ENCODE measurements at regions not wholly inside any gene's neighbourhood (a gene's known extent, or its start where the extent isn't known, plus 50 kb on each side); places are given as distances from the start of the nearest gene placed in this dataset.
"Not testable (repeated sequence)": the region's sequence is repeated elsewhere in the genome, so short reads cannot be mapped to it uniquely, and the experiment has no call there.

GRCh38 chr4:166153548-166153947 is 280.5 kb downstream of the TLL1 start:
- no peak for DNase-seq

GRCh38 chr4:166162327-166162726 is 289.3 kb downstream of the TLL1 start:
- DNase-seq = no peak

GRCh38 chr4:166165829-166166420 is 292.9 kb downstream of the TLL1 start:
- DNase-seq = no peak

- DNase-seq = no peak
Measured at GRCh38 chr4:166169111-166169510, 296.1 kb downstream of the TLL1 start.

GRCh38 chr4:166172619-166173018 is 299.6 kb downstream of the TLL1 start:
- no peak for DNase-seq

GRCh38 chr4:166174717-166175490 is 301.9 kb downstream of the TLL1 start:
- no peak for DNase-seq

GRCh38 chr4:166182145-166182544 is 309.1 kb downstream of the TLL1 start:
- DNase-seq = no peak

- DNase-seq = no peak
Measured at GRCh38 chr4:166195101-166195500, 322.1 kb downstream of the TLL1 start.

GRCh38 chr4:166197166-166197565 is 324.1 kb downstream of the TLL1 start:
- DNase-seq = no peak

GRCh38 chr4:166198041-166198440 is 325.0 kb downstream of the TLL1 start:
- no peak for DNase-seq

- no peak for DNase-seq
Measured at GRCh38 chr4:166198516-166199310, 325.7 kb downstream of the TLL1 start.

- no peak for DNase-seq
Measured at GRCh38 chr4:166202991-166203390, 330.0 kb downstream of the TLL1 start.

- DNase-seq = not testable (repeated sequence)
Measured at GRCh38 chr4:166212326-166212725, 339.3 kb downstream of the TLL1 start.

GRCh38 chr4:166222271-166222670 is 349.2 kb downstream of the TLL1 start:
- DNase-seq = no peak

- no peak for DNase-seq
Measured at GRCh38 chr4:166228112-166228511, 355.1 kb downstream of the TLL1 start.

- DNase-seq = no peak
Measured at GRCh38 chr4:166229799-166230198, 356.8 kb downstream of the TLL1 start.

- no peak for DNase-seq
Measured at GRCh38 chr4:166230841-166231240, 357.8 kb downstream of the TLL1 start.

- DNase-seq = no peak
Measured at GRCh38 chr4:166239354-166239753, 366.3 kb downstream of the TLL1 start.

- no peak for DNase-seq
Measured at GRCh38 chr4:166252487-166253402, 379.7 kb downstream of the TLL1 start.

GRCh38 chr4:166257276-166257675 is 384.2 kb downstream of the TLL1 start:
- no peak for DNase-seq

GRCh38 chr4:166257891-166258290 is 384.9 kb downstream of the TLL1 start:
- DNase-seq = no peak

- no peak for DNase-seq
Measured at GRCh38 chr4:166259081-166259480, 386.0 kb downstream of the TLL1 start.

Data from activated CD4-positive, CD25-positive, alpha-beta regulatory T cell (primary cell).